OCI-LY7 (cell line): ENCODE measurements at regions not wholly inside any gene's neighbourhood (a gene's known extent, or its start where the extent isn't known, plus 50 kb on each side); places are given as distances from the start of the nearest gene placed in this dataset.

Source experiments
- BruUV-seq: library from RNA; stranded (reverse); fragments of 400-500 nt; replicated peaks from 2 replicates; lab custom pipeline; 2021; lab: Mats Ljungman, UMichigan
- CTCF ChIA-PET: fragments of 300-600 bp; sonication (Branson Sonifier 250); formaldehyde crosslinking; loops from one replicate; lab custom pipeline; 2022; ENCODE audit warnings: antibody characterized with exemption; ENCODE audit not compliant: unreplicated experiment; lab: Charles Lee
- POLR2A ChIA-PET: fragments of 300-600 bp; sonication (Branson Sonifier 250); formaldehyde crosslinking; loops from one replicate; lab custom pipeline; 2022; ENCODE audit warnings: antibody characterized with exemption; lab: Charles Lee
- DNase-seq: peaks from one replicate; pipeline ENCODE4 v3.0.0-alpha.2; 2015; ENCODE audit warnings: low spot score
- H2AFZ ChIP-seq: fragments of 200-600 bp; sonication (generic), shearing (Covaris generic); 2 replicates; pipeline ENCODE4 v1.6.1; 2014; ENCODE audit warnings: mild to moderate bottlenecking, antibody characterized with exemption, low read length, moderate library complexity
- H3K27ac ChIP-seq: fragments of 200-600 bp; sonication (generic); 2 replicates; pipeline ENCODE4 v1.5.1; 2014; ENCODE audit warnings: mixed run types, low read depth, mild to moderate bottlenecking, moderate library complexity, low read length, inconsistent platforms; ENCODE audit not compliant: poor library complexity, severe bottlenecking
- H3K36me3 ChIP-seq: fragments of 200-600 bp; sonication (generic); 2 replicates; pipeline ENCODE4 v1.6.1; 2014; ENCODE audit warnings: mild to moderate bottlenecking, antibody characterized with exemption, low read length, moderate library complexity, mixed read lengths; ENCODE audit not compliant: insufficient read depth
- H3K4me1 ChIP-seq: fragments of 200-600 bp; sonication (generic); 2 replicates; pipeline ENCODE4 v1.5.1; 2014; ENCODE audit warnings: mild to moderate bottlenecking, low read length; ENCODE audit not compliant: insufficient read depth, poor library complexity, severe bottlenecking
- H3K4me2 ChIP-seq: fragments of 200-600 bp; sonication (generic); 2 replicates; pipeline ENCODE4 v1.6.1; 2014; ENCODE audit warnings: mild to moderate bottlenecking, low read length
- H3K4me3 ChIP-seq: fragments of 200-600 bp; sonication (generic); 2 replicates; pipeline ENCODE4 v1.5.1; 2014; ENCODE audit warnings: mild to moderate bottlenecking, low read depth, low read length; ENCODE audit not compliant: poor library complexity, severe bottlenecking
- H3K79me2 ChIP-seq: fragments of 200-600 bp; sonication (generic); 2 replicates; pipeline ENCODE4 v1.6.1; 2016; ENCODE audit warnings: low read depth, mild to moderate bottlenecking, low read length, moderate library complexity, mixed read lengths; ENCODE audit not compliant: insufficient read depth
- H3K9me2 ChIP-seq: fragments of 200-600 bp; sonication (generic); 2 replicates; pipeline ENCODE4 v1.6.1; 2016; ENCODE audit warnings: mild to moderate bottlenecking, low read length, mixed read lengths; ENCODE audit not compliant: insufficient read depth
- H3K9me3 ChIP-seq: fragments of 200-600 bp; sonication (generic); 2 replicates; pipeline ENCODE4 v1.6.1; 2014; ENCODE audit warnings: mild to moderate bottlenecking, mixed run types, low read length, mixed read lengths
- H4K20me1 ChIP-seq: fragments of 200-600 bp; sonication (generic); 2 replicates; pipeline ENCODE4 v1.6.1; 2014; ENCODE audit warnings: mild to moderate bottlenecking, antibody characterized with exemption, low read length, moderate library complexity, mixed read lengths; ENCODE audit not compliant: insufficient read depth
- EZH2phosphoT487 ChIP-seq: fragments of 200-600 bp; sonication (generic); IDR thresholded peaks from 2 replicates; pipeline ENCODE4 v1.6.1; 2018; ENCODE audit warnings: low read depth, borderline replicate concordance, mild to moderate bottlenecking, mixed run types, antibody characterized with exemption, low read length, moderate library complexity, mixed read lengths
- intact Hi-C: fragments of 100-400 bp; cut with micrococcal nuclease; formaldehyde crosslinking; loops from one replicate; pipeline ENCODE4 v1.10.0; 2022; ENCODE audit not compliant: unreplicated experiment
- TF ChIP-seq, protein P1 (sequence below): fragments of 200-600 bp; sonication (generic); conservative IDR thresholded peaks from 2 replicates; pipeline ENCODE4 v1.5.1; 2014; ENCODE audit warnings: mild to moderate bottlenecking, antibody characterized with exemption, low read length, moderate library complexity, mixed read lengths

DNA sequence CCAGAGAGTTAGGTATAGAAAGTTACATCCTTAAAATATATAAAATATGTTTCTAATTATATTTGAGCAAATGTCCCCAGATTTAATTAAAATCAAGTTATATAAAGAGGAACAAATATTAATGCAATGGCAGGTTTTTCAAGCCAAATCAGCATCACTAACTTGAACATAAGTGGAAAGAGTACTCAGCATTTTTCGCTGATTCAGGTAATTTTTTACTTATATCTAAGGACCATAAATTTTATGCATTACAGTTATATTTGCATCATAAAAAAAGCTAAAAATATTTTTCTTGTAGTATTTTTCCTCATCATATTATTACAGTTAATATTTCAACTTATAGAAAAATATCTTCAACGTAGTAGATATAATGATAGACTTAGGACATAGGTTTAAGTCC, 1047.4 kb downstream of the FAM133A start:
- ChIA-PET POLR2A (interaction anchor here (0.6 kb wide), 1 partner anchor 53 kb away, joined by 5 read pairs; no protein-coding TSS in a partner anchor), CTCF (no interaction called here)
- H3K9me2 ChIP-seq: no peaks in the 10 kb centered on the region
- H3K4me2 ChIP-seq: no peak overlapping the region
- no peak overlapping the region for H2AFZ ChIP-seq
- no peaks in the 10 kb centered on the region for H3K4me1 ChIP-seq
- no peak for TF ChIP-seq EZH2phosphoT487
- TF ChIP-seq, protein P1, sequence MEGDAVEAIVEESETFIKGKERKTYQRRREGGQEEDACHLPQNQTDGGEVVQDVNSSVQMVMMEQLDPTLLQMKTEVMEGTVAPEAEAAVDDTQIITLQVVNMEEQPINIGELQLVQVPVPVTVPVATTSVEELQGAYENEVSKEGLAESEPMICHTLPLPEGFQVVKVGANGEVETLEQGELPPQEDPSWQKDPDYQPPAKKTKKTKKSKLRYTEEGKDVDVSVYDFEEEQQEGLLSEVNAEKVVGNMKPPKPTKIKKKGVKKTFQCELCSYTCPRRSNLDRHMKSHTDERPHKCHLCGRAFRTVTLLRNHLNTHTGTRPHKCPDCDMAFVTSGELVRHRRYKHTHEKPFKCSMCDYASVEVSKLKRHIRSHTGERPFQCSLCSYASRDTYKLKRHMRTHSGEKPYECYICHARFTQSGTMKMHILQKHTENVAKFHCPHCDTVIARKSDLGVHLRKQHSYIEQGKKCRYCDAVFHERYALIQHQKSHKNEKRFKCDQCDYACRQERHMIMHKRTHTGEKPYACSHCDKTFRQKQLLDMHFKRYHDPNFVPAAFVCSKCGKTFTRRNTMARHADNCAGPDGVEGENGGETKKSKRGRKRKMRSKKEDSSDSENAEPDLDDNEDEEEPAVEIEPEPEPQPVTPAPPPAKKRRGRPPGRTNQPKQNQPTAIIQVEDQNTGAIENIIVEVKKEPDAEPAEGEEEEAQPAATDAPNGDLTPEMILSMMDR: no peak
- no peaks in the 10 kb centered on the region for H4K20me1 ChIP-seq
- H3K36me3 ChIP-seq: no peaks in the 10 kb centered on the region
- intact Hi-C loops: no loop called here
- no peak for DNase-seq
- H3K4me3 ChIP-seq: no peak overlapping the region
- no peak overlapping the region for H3K27ac ChIP-seq
- no peaks in the 10 kb centered on the region for H3K9me3 ChIP-seq
- H3K79me2 ChIP-seq: no peaks in the 10 kb centered on the region
- BruUV-seq: no TSS peak

DNA sequence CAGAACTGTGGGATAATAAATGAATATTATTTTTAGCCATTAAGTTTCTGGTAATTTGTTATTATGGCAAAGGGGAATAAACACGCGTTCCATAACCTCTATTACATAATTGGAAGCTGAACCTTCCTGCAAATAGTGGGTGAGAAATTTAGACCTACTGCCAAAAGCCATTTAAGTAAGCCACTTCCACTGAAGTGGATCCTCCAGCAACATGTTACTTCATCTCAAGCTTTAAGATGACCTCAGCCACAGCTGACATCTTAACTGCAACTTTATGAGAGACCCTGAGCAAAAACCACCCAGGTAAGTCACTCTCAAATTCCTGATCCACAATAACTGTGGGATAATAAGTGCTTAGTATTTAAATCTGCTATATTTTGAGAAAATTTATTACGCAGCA, 1048.6 kb downstream of the FAM133A start:
- no TSS peak for BruUV-seq
- no peak overlapping the region for H3K4me2 ChIP-seq
- no peak overlapping the region for H2AFZ ChIP-seq
- H3K9me2 ChIP-seq: no peaks in the 10 kb centered on the region
- CTCF ChIA-PET: no interaction called here
- no peaks in the 10 kb centered on the region for H3K9me3 ChIP-seq
- no peaks in the 10 kb centered on the region for H3K4me1 ChIP-seq
- H3K27ac ChIP-seq: no peak overlapping the region
- no peaks in the 10 kb centered on the region for H3K79me2 ChIP-seq
- DNase-seq: no peak
- H4K20me1 ChIP-seq: no peaks in the 10 kb centered on the region
- no peaks in the 10 kb centered on the region for H3K36me3 ChIP-seq
- H3K4me3 ChIP-seq: no peak overlapping the region
- POLR2A ChIA-PET: no interaction called here
- no peak for TF ChIP-seq EZH2phosphoT487
- TF ChIP-seq, protein P1: no peak
- intact Hi-C loops: no loop called here

DNA sequence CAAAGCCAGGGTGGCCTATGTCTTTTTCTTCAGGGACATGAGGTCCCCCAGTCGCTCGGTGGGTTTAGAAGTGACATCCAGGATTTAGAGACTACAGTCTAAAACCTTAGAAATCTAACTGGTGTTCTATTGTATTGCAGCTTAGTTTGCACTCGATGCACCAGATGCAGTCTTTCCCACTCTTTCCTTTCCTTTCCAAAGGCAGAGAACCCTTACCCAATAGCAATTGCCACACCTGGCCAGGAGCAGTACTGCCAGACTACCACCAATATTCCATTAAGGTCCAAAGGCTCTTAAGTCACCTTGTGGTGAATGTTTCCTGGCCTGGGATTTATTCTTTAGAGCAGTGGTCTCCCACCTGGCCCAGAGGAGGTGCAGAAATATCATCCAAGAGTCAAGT, 1068.8 kb downstream of the FAM133A start:
- H3K9me3 ChIP-seq: no peaks in the 10 kb centered on the region
- no peaks in the 10 kb centered on the region for H4K20me1 ChIP-seq
- intact Hi-C loops: no loop called here
- POLR2A ChIA-PET: no interaction called here
- no peaks in the 10 kb centered on the region for H3K4me1 ChIP-seq
- no TSS peak for BruUV-seq
- H3K4me3 ChIP-seq: no peak overlapping the region
- no peak overlapping the region for H3K27ac ChIP-seq
- CTCF ChIA-PET: no interaction called here
- no peak for TF ChIP-seq EZH2phosphoT487
- TF ChIP-seq, protein P1: no peak
- H3K79me2 ChIP-seq: no peaks in the 10 kb centered on the region
- H3K36me3 ChIP-seq: no peaks in the 10 kb centered on the region
- H3K9me2 ChIP-seq: no peaks in the 10 kb centered on the region
- H2AFZ ChIP-seq: no peak overlapping the region
- DNase-seq: no peak
- H3K4me2 ChIP-seq: no peak overlapping the region
